Choroid plexus epithelial cell (primary cell): ENCODE measurements at regions not wholly inside any gene's neighbourhood (a gene's known extent, or its start where the extent isn't known, plus 50 kb on each side); places are given as distances from the start of the nearest gene placed in this dataset.

Source experiments
- DNase-seq: peaks from one replicate; pipeline ENCODE4 v3.0.0-alpha.2; 2010; ENCODE audit warnings: low read depth
- H3K4me3 ChIP-seq: 2 replicates; pipeline ENCODE4 v1.5.1; 2011; ENCODE audit warnings: low read depth, mild to moderate bottlenecking, control low read depth, low read length, moderate library complexity
- CTCF ChIP-seq: conservative IDR thresholded peaks from 2 replicates; pipeline ENCODE4 v1.5.1; 2011; ENCODE audit warnings: low read depth, mild to moderate bottlenecking, control low read depth, inconsistent platforms, low read length, moderate library complexity

- H3K4me3 ChIP-seq, result no peak overlapping the region
- no peak for TF ChIP-seq CTCF
- no peak for DNase-seq
Observed at GRCh38 chr22:34198976-34199375, 278.7 kb upstream of the LARGE1 start.

DNA sequence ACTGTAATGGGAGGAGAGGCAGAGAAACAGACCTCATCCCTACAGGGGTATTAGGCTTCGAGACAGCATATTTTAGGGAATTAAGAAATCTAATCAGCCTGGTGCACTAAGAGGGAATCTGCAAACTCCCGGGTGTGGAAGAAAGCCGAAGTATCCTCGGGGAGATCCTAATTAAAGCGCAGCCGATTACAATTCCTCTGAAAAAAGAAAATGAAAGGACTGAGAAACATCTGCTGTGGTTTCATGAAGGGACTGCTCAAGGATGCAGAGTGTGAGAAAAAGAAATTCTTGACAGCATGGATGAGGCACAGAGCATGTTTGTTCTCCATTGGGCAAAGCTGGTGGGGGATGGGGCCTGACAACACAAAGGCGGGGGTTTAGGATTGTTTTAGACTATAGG, 290.0 kb upstream of the LARGE1 start:
- no peak overlapping the region for H3K4me3 ChIP-seq
- TF ChIP-seq CTCF, result no peak

DNA sequence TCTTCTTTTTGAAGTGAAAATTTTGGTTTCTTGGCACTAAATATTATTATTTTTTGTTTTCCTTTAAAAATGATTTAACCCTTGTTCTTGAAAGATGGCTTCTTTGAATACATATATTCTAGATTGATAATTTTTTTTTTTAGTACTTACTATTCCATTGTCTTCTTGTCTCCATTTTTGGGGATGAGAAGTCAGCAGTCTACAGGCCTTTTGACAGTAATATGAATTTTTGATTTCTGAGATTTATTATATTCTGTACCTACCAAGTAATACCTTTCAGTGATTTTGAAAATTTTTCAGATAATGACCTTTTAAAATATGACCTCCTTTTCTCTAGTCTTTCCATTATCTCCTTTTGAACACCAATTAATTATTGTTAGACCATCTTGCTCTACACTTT, 294.1 kb upstream of the LARGE1 start:
- no peak overlapping the region for H3K4me3 ChIP-seq
- no peak for TF ChIP-seq CTCF
- no peak for DNase-seq

More for the DNA sequence above, 290.0 kb upstream of the LARGE1 start:
- no peak for DNase-seq

GRCh38 chr22:34225278-34225677, 305.0 kb upstream of the LARGE1 start:
- no peak overlapping the region for H3K4me3 ChIP-seq
- DNase-seq, result no peak
- no peak for TF ChIP-seq CTCF

GRCh38 chr22:34236527-34236926, 316.3 kb upstream of the LARGE1 start:
- no peak for DNase-seq
- TF ChIP-seq CTCF, result no peak
- H3K4me3 ChIP-seq, result no peak overlapping the region

- DNase-seq, result no peak
- TF ChIP-seq CTCF, result no peak
- no peak overlapping the region for H3K4me3 ChIP-seq
Observed at GRCh38 chr22:34239421-34239820, 319.1 kb upstream of the LARGE1 start.

- no peak for DNase-seq
- no peak overlapping the region for H3K4me3 ChIP-seq
- no peak for TF ChIP-seq CTCF
Observed at GRCh38 chr22:34243023-34243422, 322.7 kb upstream of the LARGE1 start.
